ENCODE measurements at regions not wholly inside any gene's neighbourhood (a gene's known extent, or its start where the extent isn't known, plus 50 kb on each side); places are given as distances from the start of the nearest gene placed in this dataset.

GRCh38 chrX:13415509-13415908 is 95.7 kb upstream of the ATXN3L start:
- H2AFZ ChIP-seq (ENCODE audit: low read length): no peak overlapping the region
- peaks cover 2% of the 10 kb centered on the region; the same call in 1 of the 2 replicates for H3K4me1 ChIP-seq (ENCODE audit: insufficient read depth, low read length)
- H3K18ac ChIP-seq (ENCODE audit: insufficient read length, low read depth, low read length): no peak overlapping the region
- H3K9me3 Mint-ChIP-seq: peaks cover 60 to 73% of the 10 kb centered on the region in 2 experiments
- peaks cover 32 to 42% of the 10 kb centered on the region in 2 experiments for H3K4me1 Mint-ChIP-seq
- H4K8ac ChIP-seq (replicated peaks; ENCODE audit: insufficient read length, low read depth, low read length): no peak overlapping the region
- H3K27me3 Mint-ChIP-seq (ENCODE audit: low read depth): no peaks in the 10 kb centered on the region
- no peak overlapping the region for H4K5ac ChIP-seq (ENCODE audit: insufficient read length, low read depth, low read length)
- no peak overlapping the region for H3K9ac ChIP-seq (ENCODE audit: extremely low read depth, insufficient read length, low read length)
- H3K23ac ChIP-seq (ENCODE audit: insufficient read length, low read depth, low read length): no peak overlapping the region
- no peak overlapping the region for H2BK15ac ChIP-seq (ENCODE audit: low read depth, low read length)
- H3K4me2 ChIP-seq (ENCODE audit: insufficient read depth, insufficient read length, low read length): no peak overlapping the region
- peaks cover 3% of the 10 kb centered on the region for H3K23me2 ChIP-seq (ENCODE audit: insufficient read length, low read depth, low read length, poor library complexity, severe bottlenecking)
- no peak overlapping the region for H2BK5ac ChIP-seq (ENCODE audit: insufficient read length, low read length)
- H3K27ac ChIP-seq (ENCODE audit: insufficient read length, low read depth, low read length): no peak overlapping the region
- no peaks in the 10 kb centered on the region for H3K9me3 ChIP-seq (ENCODE audit: control insufficient read depth, low read depth, low read length)
- H3K79me2 ChIP-seq (ENCODE audit: insufficient read depth, low read length): no peaks in the 10 kb centered on the region
- no peak for DNase-seq
- peaks cover 5 to 14% (median 8%) of the 10 kb centered on the region in 3 experiments; a peak in 6 of 7 replicates for H3K36me3 Mint-ChIP-seq (ENCODE audit: insufficient read depth in 1 of 3, low read depth in 3 of 3)
- WGBS (ENCODE audit: extremely low coverage, insufficient read length, low lambda C conversion rate): no CpG with 5 or more reads among the region's 7 CpGs
- no peak overlapping the region for H3T11ph ChIP-seq (ENCODE audit: low read length)
- no peaks in the 10 kb centered on the region for H3K79me1 ChIP-seq (ENCODE audit: insufficient read depth, low read depth, low read length, poor library complexity, severe bottlenecking)
- H2BK20ac ChIP-seq (ENCODE audit: low read depth, low read length, poor library complexity, severe bottlenecking): no peak overlapping the region
- no peaks in the 10 kb centered on the region for H4K20me1 ChIP-seq (ENCODE audit: control insufficient read depth, insufficient read depth, insufficient read length)
- H3K4ac ChIP-seq (ENCODE audit: low read depth, low read length): no peak overlapping the region
- no peak overlapping the region for H3K56ac ChIP-seq (ENCODE audit: insufficient read length, low read depth, low read length)
- no peak overlapping the region for H2AK5ac ChIP-seq (ENCODE audit: insufficient read length, low read length)
- no peak for TF ChIP-seq CTCF (conservative IDR thresholded peaks at IDR 0.05)
- H3K4me3 Mint-ChIP-seq: no peak overlapping the region
- H2BK120ac ChIP-seq (ENCODE audit: low read depth, low read length, poor library complexity, severe bottlenecking): no peak overlapping the region
- no peak overlapping the region for H3K27ac Mint-ChIP-seq
- H3K27me3 ChIP-seq (ENCODE audit: insufficient read depth, low read length): no peaks in the 10 kb centered on the region
- no peak overlapping the region for H3K14ac ChIP-seq (ENCODE audit: insufficient read depth, low read length)
- H2BK12ac ChIP-seq (ENCODE audit: insufficient read length, low read depth, low read length): no peak overlapping the region
- H4K91ac ChIP-seq (ENCODE audit: insufficient read length, low read depth, low read length): no peak overlapping the region

Measured in H9 (cell line).